ENCODE measurements at regions not wholly inside any gene's neighbourhood (a gene's known extent, or its start where the extent isn't known, plus 50 kb on each side); places are given as distances from the start of the nearest gene placed in this dataset.

DNA sequence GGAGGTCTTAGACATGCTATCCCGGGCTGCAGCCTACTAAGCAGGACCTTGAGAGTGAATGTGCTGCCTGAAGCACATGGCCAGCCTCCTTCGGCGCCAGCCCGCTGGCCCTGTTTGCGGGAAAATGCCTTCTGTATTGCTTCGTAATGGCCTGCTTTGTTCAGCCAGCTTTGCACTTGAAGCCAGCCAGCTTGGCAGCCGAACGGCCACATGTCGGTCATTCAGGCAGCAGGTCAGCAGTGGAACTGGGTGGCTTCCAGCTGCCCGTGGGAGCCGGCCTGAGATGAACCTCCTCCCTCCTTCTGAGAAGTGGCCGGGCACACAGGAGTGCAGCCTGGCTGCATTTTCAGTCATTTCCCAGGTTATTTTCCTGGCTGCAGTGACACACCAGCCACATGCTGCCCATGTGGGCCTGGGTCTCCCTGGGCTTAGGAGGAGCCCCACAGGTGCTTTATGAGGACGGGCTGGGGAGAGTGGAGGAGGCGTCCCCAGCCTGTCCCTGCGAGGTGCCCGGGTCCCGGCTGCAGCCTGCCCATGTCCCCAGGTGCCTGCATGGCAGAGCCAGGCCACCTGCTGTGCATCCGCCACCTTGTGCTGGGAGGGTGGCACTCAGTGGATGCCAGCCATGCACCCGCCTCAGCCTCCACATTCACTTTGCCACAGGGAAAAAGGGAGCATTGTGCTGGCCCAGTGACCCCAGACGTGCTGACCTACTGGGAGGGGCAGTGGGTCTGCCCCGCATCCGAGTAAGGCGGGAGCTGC is 103.5 kb downstream of the SIK1 start:
- H3K9me3 ChIP-seq (ENCODE audit: insufficient read depth, low read depth, low read length), result no peaks in the 10 kb centered on the region
- no peaks in the 10 kb centered on the region for H4K20me1 ChIP-seq (ENCODE audit: insufficient read depth, low read length, poor library complexity, severe bottlenecking)
- H3K79me2 ChIP-seq (ENCODE audit: insufficient read depth, low read length), result no peaks in the 10 kb centered on the region
- H3K4me3 ChIP-seq (ENCODE audit: low read length, poor library complexity, severe bottlenecking), result no peak overlapping the region
- no peaks in the 10 kb centered on the region for H3F3A ChIP-seq (ENCODE audit: low read depth)
- no peaks in the 10 kb centered on the region for H3K4me1 ChIP-seq (ENCODE audit: insufficient read depth, low read length, poor library complexity, severe bottlenecking)
- TF ChIP-seq EZH2phosphoT487 (IDR thresholded peaks at IDR 0.05; ENCODE audit: borderline replicate concordance), result no peak
- TF ChIP-seq, protein P1, sequence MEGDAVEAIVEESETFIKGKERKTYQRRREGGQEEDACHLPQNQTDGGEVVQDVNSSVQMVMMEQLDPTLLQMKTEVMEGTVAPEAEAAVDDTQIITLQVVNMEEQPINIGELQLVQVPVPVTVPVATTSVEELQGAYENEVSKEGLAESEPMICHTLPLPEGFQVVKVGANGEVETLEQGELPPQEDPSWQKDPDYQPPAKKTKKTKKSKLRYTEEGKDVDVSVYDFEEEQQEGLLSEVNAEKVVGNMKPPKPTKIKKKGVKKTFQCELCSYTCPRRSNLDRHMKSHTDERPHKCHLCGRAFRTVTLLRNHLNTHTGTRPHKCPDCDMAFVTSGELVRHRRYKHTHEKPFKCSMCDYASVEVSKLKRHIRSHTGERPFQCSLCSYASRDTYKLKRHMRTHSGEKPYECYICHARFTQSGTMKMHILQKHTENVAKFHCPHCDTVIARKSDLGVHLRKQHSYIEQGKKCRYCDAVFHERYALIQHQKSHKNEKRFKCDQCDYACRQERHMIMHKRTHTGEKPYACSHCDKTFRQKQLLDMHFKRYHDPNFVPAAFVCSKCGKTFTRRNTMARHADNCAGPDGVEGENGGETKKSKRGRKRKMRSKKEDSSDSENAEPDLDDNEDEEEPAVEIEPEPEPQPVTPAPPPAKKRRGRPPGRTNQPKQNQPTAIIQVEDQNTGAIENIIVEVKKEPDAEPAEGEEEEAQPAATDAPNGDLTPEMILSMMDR (conservative IDR thresholded peaks at IDR 0.05; ENCODE audit: low read length), result no peak
- H3K27me3 ChIP-seq (ENCODE audit: insufficient read depth, low read length, poor library complexity, severe bottlenecking), result no peaks in the 10 kb centered on the region
- no peak overlapping the region for H2AFZ ChIP-seq (ENCODE audit: low read length)
- no peak overlapping the region for H3K9ac ChIP-seq (ENCODE audit: low read depth, low read length, poor library complexity, severe bottlenecking)
- H3K4me2 ChIP-seq (ENCODE audit: low read depth, low read length, poor library complexity, severe bottlenecking), result no peak overlapping the region
- H3K36me3 ChIP-seq (ENCODE audit: insufficient read depth, low read length), result no peaks in the 10 kb centered on the region
- H3K9me2 ChIP-seq (replicated peaks; ENCODE audit: low read depth, low read length), result no peaks in the 10 kb centered on the region

DNA sequence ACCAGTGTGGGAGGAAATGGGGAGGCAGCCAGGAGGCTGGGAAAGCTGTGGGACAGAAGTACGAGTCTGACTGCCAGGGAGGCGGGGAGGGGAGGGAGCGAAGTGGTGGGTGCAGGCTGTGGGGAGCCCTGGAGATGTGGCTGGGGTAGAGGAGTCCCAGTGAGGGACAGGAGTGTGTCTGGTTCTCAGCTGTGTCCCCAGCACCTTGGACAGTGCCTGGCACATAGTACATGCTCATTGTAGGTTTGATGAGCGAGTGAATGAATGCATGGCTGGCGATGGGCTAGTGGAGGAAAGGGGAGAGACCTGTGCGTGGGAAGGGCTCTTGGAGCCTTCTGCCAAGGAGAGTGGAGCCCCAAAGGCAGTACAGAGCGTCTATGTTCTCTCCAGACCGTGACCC is 104.1 kb downstream of the SIK1 start:
- Histone ChIP-seq H3K9me3 (ENCODE audit: insufficient read depth, low read depth, low read length) (no peaks in the 10 kb centered on the region), H2AFZ (ENCODE audit: low read length) (no peak overlapping the region), H3K36me3 (ENCODE audit: insufficient read depth, low read length) (no peaks in the 10 kb centered on the region), H3K27me3 (ENCODE audit: insufficient read depth, low read length, poor library complexity, severe bottlenecking) (no peaks in the 10 kb centered on the region), H3K4me2 (ENCODE audit: low read depth, low read length, poor library complexity, severe bottlenecking) (no peak overlapping the region), H3K9me2 (replicated peaks; ENCODE audit: low read depth, low read length) (no peaks in the 10 kb centered on the region), H3K4me3 (ENCODE audit: low read length, poor library complexity, severe bottlenecking) (no peak overlapping the region), H3K4me1 (ENCODE audit: insufficient read depth, low read length, poor library complexity, severe bottlenecking) (no peaks in the 10 kb centered on the region), H3K79me2 (ENCODE audit: insufficient read depth, low read length) (no peaks in the 10 kb centered on the region), H4K20me1 (ENCODE audit: insufficient read depth, low read length, poor library complexity, severe bottlenecking) (no peaks in the 10 kb centered on the region), H3K9ac (ENCODE audit: low read depth, low read length, poor library complexity, severe bottlenecking) (no peak overlapping the region), H3F3A (ENCODE audit: low read depth) (no peaks in the 10 kb centered on the region)
- TF ChIP-seq EZH2phosphoT487 (IDR thresholded peaks at IDR 0.05; ENCODE audit: borderline replicate concordance), result no peak
- TF ChIP-seq, protein P1 (conservative IDR thresholded peaks at IDR 0.05; ENCODE audit: low read length), result no peak

DNA sequence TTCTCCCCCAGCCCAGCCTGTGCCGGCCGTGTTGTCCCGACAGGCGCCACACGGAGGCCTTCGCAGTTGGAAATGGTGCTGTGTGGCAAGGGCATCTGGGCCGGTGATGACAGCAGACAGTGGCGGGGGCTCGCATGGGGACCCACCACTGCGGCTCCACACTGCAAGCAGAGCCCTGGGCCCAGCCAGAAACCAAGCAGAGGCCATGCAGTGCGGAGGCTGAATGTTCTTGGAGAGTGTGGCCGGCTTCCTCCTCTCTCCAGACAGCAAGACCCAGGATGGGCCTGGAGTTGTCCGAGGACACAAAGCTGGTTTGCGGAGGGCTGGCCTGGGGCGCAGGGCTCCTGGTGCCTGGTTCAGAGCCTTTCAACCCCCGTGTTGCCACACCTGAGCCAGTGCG is 104.6 kb downstream of the SIK1 start:
- Histone ChIP-seq H3K36me3 (ENCODE audit: insufficient read depth, low read length) (no peaks in the 10 kb centered on the region), H3F3A (ENCODE audit: low read depth) (no peaks in the 10 kb centered on the region), H4K20me1 (ENCODE audit: insufficient read depth, low read length, poor library complexity, severe bottlenecking) (no peaks in the 10 kb centered on the region), H3K4me1 (ENCODE audit: insufficient read depth, low read length, poor library complexity, severe bottlenecking) (no peaks in the 10 kb centered on the region), H3K79me2 (ENCODE audit: insufficient read depth, low read length) (no peaks in the 10 kb centered on the region), H2AFZ (ENCODE audit: low read length) (no peak overlapping the region), H3K9ac (ENCODE audit: low read depth, low read length, poor library complexity, severe bottlenecking) (no peak overlapping the region), H3K9me2 (replicated peaks; ENCODE audit: low read depth, low read length) (no peaks in the 10 kb centered on the region), H3K4me2 (ENCODE audit: low read depth, low read length, poor library complexity, severe bottlenecking) (no peak overlapping the region), H3K9me3 (ENCODE audit: insufficient read depth, low read depth, low read length) (no peaks in the 10 kb centered on the region), H3K27me3 (ENCODE audit: insufficient read depth, low read length, poor library complexity, severe bottlenecking) (no peaks in the 10 kb centered on the region), H3K4me3 (ENCODE audit: low read length, poor library complexity, severe bottlenecking) (no peak overlapping the region)
- no peak for TF ChIP-seq EZH2phosphoT487 (IDR thresholded peaks at IDR 0.05; ENCODE audit: borderline replicate concordance)
- TF ChIP-seq, protein P1 (conservative IDR thresholded peaks at IDR 0.05; ENCODE audit: low read length), result no peak

All from Loucy (cell line).